ENCODE measurements at regions not wholly inside any gene's neighbourhood (a gene's known extent, or its start where the extent isn't known, plus 50 kb on each side); places are given as distances from the start of the nearest gene placed in this dataset.

DNA sequence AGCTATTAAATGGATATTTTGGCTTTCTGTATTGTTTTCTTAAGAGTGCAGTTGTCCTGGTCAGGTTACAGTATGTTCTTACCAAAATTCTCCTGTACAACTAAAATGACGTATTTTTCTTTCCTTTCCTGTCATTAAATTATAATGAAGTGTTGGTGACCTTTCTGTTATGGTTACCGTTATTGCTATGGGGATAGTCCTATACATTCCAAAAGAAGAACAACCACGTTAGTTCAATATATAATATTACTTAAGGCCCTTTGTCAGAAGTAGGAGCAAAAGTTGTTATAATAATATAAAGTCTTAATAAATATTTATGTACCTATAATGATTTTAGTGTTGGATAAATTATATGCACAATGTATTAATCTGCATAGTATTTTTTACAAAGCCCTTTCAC is 82.4 kb upstream of the NREP start:
- no peaks in the 10 kb centered on the region for H3K27me3 ChIP-seq
- no peaks in the 10 kb centered on the region for H3K36me3 ChIP-seq
- H3K27ac ChIP-seq (replicated peaks in 1 of 4), result no peak overlapping the region
- no peak for DNase-seq (ENCODE audit: extremely low spot score)
- no peaks in the 10 kb centered on the region for H3K4me1 ChIP-seq
- no peak overlapping the region for H3K4me3 ChIP-seq
- WGBS, result 81% methylated on average over 3 of the region's 3 CpGs
- no peaks in the 10 kb centered on the region for H3K9me3 ChIP-seq
- intact Hi-C loops (cut with DNase I), result no loop called here
- TF ChIP-seq POLR2AphosphoS5 (IDR thresholded peaks at IDR 0.05), result no peak
- TF ChIP-seq, protein P1, sequence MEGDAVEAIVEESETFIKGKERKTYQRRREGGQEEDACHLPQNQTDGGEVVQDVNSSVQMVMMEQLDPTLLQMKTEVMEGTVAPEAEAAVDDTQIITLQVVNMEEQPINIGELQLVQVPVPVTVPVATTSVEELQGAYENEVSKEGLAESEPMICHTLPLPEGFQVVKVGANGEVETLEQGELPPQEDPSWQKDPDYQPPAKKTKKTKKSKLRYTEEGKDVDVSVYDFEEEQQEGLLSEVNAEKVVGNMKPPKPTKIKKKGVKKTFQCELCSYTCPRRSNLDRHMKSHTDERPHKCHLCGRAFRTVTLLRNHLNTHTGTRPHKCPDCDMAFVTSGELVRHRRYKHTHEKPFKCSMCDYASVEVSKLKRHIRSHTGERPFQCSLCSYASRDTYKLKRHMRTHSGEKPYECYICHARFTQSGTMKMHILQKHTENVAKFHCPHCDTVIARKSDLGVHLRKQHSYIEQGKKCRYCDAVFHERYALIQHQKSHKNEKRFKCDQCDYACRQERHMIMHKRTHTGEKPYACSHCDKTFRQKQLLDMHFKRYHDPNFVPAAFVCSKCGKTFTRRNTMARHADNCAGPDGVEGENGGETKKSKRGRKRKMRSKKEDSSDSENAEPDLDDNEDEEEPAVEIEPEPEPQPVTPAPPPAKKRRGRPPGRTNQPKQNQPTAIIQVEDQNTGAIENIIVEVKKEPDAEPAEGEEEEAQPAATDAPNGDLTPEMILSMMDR (IDR thresholded peaks at IDR 0.05), result no peak

DNA sequence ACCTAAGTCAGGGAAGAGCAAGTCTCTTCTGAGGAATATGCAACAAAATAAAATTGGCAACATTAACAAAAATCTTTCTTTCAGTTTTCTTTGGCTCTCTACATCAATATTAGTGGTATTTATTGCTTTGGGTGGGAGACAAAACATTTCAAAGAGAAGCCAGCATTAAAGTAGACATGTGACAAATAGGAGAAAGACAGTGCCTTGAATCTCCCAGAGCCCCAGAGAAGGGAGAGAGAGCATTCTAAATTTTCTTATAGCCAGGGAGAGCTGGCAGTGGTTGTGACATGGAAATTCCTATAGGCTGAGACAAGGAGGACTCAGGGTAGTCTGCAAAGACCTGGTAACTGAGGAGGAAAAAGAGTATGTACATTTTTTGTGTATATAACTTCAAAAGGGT is 79.4 kb upstream of the NREP start:
- H3K27ac ChIP-seq (replicated peaks in 1 of 4), result no peak overlapping the region
- no peak for TF ChIP-seq POLR2A (IDR thresholded peaks at IDR 0.05; ENCODE audit: low read depth)
- TF ChIP-seq, protein P1 (IDR thresholded peaks at IDR 0.05), result no peak
- no peak for TF ChIP-seq POLR2AphosphoS5 (IDR thresholded peaks at IDR 0.05)
- TF ChIP-seq EP300 (IDR thresholded peaks at IDR 0.05), result no peak
- intact Hi-C loops (cut with DNase I), result no loop called here
- DNase-seq (ENCODE audit: extremely low spot score), result no peak
- no peaks in the 10 kb centered on the region for H3K9me3 ChIP-seq
- H3K4me3 ChIP-seq, result no peak overlapping the region
- H3K36me3 ChIP-seq, result no peaks in the 10 kb centered on the region
- no peaks in the 10 kb centered on the region for H3K27me3 ChIP-seq
- H3K4me1 ChIP-seq, result no peaks in the 10 kb centered on the region

DNA sequence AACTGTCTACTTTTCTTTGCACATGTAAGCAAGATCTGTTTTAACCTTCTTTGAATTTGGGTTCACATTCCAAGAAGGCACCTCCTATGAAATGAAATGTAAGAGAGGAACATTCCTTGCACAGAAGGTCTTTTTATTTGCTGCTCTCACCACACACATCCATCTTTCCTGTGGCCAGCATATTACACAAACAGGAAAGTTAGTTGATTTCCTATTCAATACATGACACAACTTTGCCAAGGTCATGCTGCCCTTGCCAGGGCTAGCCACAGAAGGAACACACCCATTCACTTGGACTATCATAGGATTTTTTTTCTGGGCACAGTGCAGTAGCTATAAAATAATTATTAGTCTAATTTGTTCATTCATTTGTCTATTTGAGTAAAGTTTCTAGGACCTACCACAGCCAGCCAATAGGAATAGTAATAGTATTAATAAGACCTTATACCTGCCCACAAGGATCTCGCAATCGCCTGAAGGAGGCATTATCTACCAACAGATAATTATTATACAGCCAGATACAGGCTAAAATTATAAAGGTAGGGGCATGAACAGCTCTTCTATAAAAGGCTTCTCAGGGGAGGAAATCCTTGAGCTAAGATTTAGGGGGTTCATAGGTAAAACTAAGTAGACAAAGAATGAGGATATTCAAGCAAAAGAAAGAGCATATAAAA is 78.1 kb upstream of the NREP start:
- intact Hi-C loops (cut with DNase I), result no loop called here
- WGBS, result 92% methylated on average over 2 of the region's 2 CpGs
- no peak for DNase-seq (ENCODE audit: extremely low spot score)
- H3K4me1 ChIP-seq, result no peaks in the 10 kb centered on the region
- no peaks in the 10 kb centered on the region for H3K27me3 ChIP-seq
- no peak overlapping the region for H3K27ac ChIP-seq (replicated peaks in 1 of 4)
- TF ChIP-seq POLR2A (IDR thresholded peaks at IDR 0.05; ENCODE audit: low read depth) (no peak), POLR2AphosphoS5 (IDR thresholded peaks at IDR 0.05) (no peak), EP300 (IDR thresholded peaks at IDR 0.05) (no peak)
- TF ChIP-seq, protein P1 (IDR thresholded peaks at IDR 0.05), result no peak
- no peaks in the 10 kb centered on the region for H3K36me3 ChIP-seq
- no peaks in the 10 kb centered on the region for H3K9me3 ChIP-seq
- H3K4me3 ChIP-seq, result no peak overlapping the region

DNA sequence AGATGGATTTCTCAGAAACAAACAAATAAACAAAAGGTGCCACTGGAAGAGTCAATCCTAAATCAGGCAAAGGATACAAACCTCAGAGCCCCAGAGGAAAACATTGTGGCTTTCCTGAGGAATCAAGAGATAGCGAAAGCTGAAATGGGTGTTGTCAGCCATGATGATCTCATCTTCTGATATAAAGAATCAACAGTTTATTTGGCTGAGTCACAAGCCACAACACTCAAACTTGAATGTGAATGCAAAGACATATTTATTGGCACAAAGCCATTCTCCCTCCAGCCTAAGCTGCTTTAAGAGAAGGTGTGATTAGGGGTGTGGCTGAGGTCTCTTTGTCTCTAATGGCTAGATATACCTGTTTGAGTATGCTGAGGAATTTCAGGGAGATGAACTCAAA is 73.3 kb upstream of the NREP start:
- no peak for DNase-seq (ENCODE audit: extremely low spot score)
- no peak overlapping the region for H3K4me3 ChIP-seq
- intact Hi-C loops (cut with DNase I), result no loop called here
- no peaks in the 10 kb centered on the region for H3K27me3 ChIP-seq
- H3K4me1 ChIP-seq, result no peaks in the 10 kb centered on the region
- no peak for TF ChIP-seq EP300 (IDR thresholded peaks at IDR 0.05)
- WGBS, result 95% methylated on average over 1 of the region's 1 CpG
- no peaks in the 10 kb centered on the region for H3K36me3 ChIP-seq
- H3K9me3 ChIP-seq, result no peaks in the 10 kb centered on the region
- H3K27ac ChIP-seq (replicated peaks in 1 of 4), result no peak overlapping the region

DNA sequence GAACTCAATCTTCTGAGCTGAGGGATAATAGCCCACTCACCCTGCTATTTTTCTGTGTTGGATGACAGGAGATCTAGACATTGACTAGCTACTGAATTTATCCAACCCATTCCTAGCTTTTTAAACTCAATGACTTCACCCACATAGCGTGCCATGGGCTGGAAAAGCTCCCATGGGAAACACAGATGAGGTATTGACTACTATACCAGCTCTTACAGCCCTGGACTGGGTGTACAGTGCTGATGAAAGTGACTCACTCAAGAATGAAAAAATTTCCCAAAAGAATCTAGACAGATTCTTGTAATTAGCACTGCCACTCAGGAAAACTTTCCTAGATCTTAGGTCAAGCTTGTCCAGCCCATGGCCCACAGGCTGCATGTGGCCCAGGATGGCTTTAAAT is 72.7 kb upstream of the NREP start:
- TF ChIP-seq POLR2A (IDR thresholded peaks at IDR 0.05; ENCODE audit: low read depth) (no peak), EP300 (IDR thresholded peaks at IDR 0.05) (no peak), POLR2AphosphoS5 (IDR thresholded peaks at IDR 0.05) (no peak)
- TF ChIP-seq, protein P1 (IDR thresholded peaks at IDR 0.05), result no peak
- Histone ChIP-seq H3K27me3 (no peaks in the 10 kb centered on the region), H3K4me1 (no peaks in the 10 kb centered on the region), H3K4me3 (no peak overlapping the region), H3K36me3 (no peaks in the 10 kb centered on the region), H3K9me3 (no peaks in the 10 kb centered on the region), H3K27ac (replicated peaks in 1 of 4) (no peak overlapping the region)
- 73% methylated on average over 1 of the region's 1 CpG for WGBS
- intact Hi-C loops (cut with DNase I), result no loop called here
- no peak for DNase-seq (ENCODE audit: extremely low spot score)
